A549 (cell line): ENCODE measurements at regions not wholly inside any gene's neighbourhood (a gene's known extent, or its start where the extent isn't known, plus 50 kb on each side); places are given as distances from the start of the nearest gene placed in this dataset.

Source experiments
- POLR2A ChIP-seq: IDR thresholded peaks from 2 replicates; pipeline ENCODE4 v1.6.1; 2012; ENCODE audit warnings: mild to moderate bottlenecking, low read length
- TF ChIP-seq, protein P1 (sequence below): fragments of >200 bp; sonication (Bioruptor Twin); formaldehyde crosslinking; IDR thresholded peaks from 3 replicates; pipeline ENCODE4 v1.5.1; 2016

DNA sequence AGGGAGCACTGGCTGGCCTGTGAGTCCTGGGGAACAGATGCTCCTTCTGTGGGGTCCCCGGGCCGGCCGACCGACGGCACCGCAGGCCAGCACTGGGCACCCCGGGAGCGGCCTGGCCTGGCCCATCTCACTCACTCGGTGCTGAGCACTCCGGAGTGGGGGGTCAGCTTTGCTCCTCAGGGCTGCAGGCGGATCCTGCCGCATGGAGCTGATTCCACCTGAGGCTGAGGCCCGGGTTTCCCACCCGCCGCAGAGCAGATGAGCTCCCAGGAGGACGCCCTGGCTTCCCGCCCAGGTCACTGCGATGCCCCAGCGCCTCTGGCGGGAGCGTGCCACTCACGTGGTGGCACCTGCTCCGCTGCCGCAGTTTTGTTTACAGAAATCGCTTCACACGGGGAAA, 418.6 kb downstream of the GALR1 start:
- TF ChIP-seq, protein P1, sequence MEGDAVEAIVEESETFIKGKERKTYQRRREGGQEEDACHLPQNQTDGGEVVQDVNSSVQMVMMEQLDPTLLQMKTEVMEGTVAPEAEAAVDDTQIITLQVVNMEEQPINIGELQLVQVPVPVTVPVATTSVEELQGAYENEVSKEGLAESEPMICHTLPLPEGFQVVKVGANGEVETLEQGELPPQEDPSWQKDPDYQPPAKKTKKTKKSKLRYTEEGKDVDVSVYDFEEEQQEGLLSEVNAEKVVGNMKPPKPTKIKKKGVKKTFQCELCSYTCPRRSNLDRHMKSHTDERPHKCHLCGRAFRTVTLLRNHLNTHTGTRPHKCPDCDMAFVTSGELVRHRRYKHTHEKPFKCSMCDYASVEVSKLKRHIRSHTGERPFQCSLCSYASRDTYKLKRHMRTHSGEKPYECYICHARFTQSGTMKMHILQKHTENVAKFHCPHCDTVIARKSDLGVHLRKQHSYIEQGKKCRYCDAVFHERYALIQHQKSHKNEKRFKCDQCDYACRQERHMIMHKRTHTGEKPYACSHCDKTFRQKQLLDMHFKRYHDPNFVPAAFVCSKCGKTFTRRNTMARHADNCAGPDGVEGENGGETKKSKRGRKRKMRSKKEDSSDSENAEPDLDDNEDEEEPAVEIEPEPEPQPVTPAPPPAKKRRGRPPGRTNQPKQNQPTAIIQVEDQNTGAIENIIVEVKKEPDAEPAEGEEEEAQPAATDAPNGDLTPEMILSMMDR = no peak
- TF ChIP-seq POLR2A = no peak
